ENCODE measurements at regions not wholly inside any gene's neighbourhood (a gene's known extent, or its start where the extent isn't known, plus 50 kb on each side); places are given as distances from the start of the nearest gene placed in this dataset.

- Histone ChIP-seq H3K27ac (replicated peaks) (no peak overlapping the region), H3K4me3 (no peak overlapping the region), H3K4me1 (no peaks in the 10 kb centered on the region), H3K9me3 (replicated peaks) (no peaks in the 10 kb centered on the region), H3K36me3 (no peaks in the 10 kb centered on the region), H3K27me3 (ENCODE audit: low read depth) (no peaks in the 10 kb centered on the region)
- no peak for TF ChIP-seq CTCF (IDR thresholded peaks at IDR 0.05; ENCODE audit: borderline replicate concordance)
- no peak for DNase-seq
- intact Hi-C loops (cut with micrococcal nuclease), result no loop called here
These were observed 344.8 kb upstream of the GRM7 start for GRCh38 chr3:6516143-6516542.

DNA sequence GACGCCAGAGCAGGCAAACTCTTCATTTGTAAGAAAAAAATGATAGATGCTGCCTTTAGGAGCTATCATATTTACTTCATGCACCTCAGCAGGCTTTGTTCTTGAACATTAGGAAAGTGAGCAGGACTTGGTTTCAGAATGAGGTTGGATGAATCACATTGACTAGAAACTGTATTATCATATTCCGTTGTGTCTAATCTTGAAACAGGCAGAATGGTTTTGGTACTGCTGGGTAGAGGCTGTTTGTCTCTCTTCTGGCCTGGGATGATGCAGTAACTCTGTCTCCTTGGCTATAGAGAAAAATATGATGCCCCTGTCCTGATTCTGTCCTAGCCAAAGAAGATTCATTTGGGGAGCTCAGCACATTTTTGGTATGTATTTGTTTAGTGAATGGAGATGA, 344.2 kb upstream of the GRM7 start:
- no peaks in the 10 kb centered on the region for H3K27me3 ChIP-seq (ENCODE audit: low read depth)
- DNase-seq, result no peak
- H3K36me3 ChIP-seq, result no peaks in the 10 kb centered on the region
- intact Hi-C loops (cut with micrococcal nuclease), result no loop called here
- H3K4me3 ChIP-seq, result no peak overlapping the region
- no peaks in the 10 kb centered on the region for H3K4me1 ChIP-seq
- H3K9me3 ChIP-seq (replicated peaks), result no peaks in the 10 kb centered on the region
- no peak overlapping the region for H3K27ac ChIP-seq (replicated peaks)
- no peak for TF ChIP-seq CTCF (IDR thresholded peaks at IDR 0.05; ENCODE audit: borderline replicate concordance)

GRCh38 chr3:6518709-6519345, 342.1 kb upstream of the GRM7 start:
- H3K27me3 ChIP-seq (ENCODE audit: low read depth), result no peaks in the 10 kb centered on the region
- H3K27ac ChIP-seq (replicated peaks), result no peak overlapping the region
- H3K4me3 ChIP-seq, result no peak overlapping the region
- H3K36me3 ChIP-seq, result no peaks in the 10 kb centered on the region
- H3K9me3 ChIP-seq (replicated peaks), result no peaks in the 10 kb centered on the region
- no peak for DNase-seq
- intact Hi-C loops (cut with micrococcal nuclease), result no loop called here
- H3K4me1 ChIP-seq, result peaks cover 3% of the 10 kb centered on the region
- no peak for TF ChIP-seq CTCF (IDR thresholded peaks at IDR 0.05; ENCODE audit: borderline replicate concordance)

- H3K36me3 ChIP-seq, result no peaks in the 10 kb centered on the region
- H3K4me1 ChIP-seq, result peaks cover 14% of the 10 kb centered on the region
- intact Hi-C loops (cut with micrococcal nuclease), result no loop called here
- TF ChIP-seq CTCF (IDR thresholded peaks at IDR 0.05; ENCODE audit: borderline replicate concordance), result no peak
- DNase-seq, result no peak
- H3K27me3 ChIP-seq (ENCODE audit: low read depth), result no peaks in the 10 kb centered on the region
- H3K9me3 ChIP-seq (replicated peaks), result no peaks in the 10 kb centered on the region
- no peak overlapping the region for H3K4me3 ChIP-seq
- H3K27ac ChIP-seq (replicated peaks), result no peak overlapping the region
These were observed 339.4 kb upstream of the GRM7 start for GRCh38 chr3:6521369-6522113.

DNA sequence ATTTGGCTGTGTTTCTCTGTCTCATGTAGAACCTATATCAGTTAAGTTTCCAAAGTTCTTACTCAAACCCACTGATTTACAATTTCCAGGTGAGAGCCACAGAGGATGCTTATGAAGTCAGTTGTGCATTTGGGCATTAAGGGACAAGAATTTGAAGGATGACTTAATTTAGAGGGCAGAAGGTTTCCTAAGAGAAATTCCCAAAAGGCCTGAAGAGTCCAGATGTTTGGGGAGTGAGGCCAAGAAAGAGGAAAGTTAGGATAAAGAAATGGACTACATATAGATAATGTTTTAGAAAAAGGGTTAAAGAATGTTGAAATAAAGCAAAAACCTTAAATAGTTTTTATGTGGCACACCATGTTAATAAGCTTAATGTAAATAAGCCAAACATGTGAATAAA, 338.7 kb upstream of the GRM7 start:
- no peak for DNase-seq
- Histone ChIP-seq H3K4me1 (peaks cover 14% of the 10 kb centered on the region), H3K36me3 (no peaks in the 10 kb centered on the region), H3K4me3 (no peak overlapping the region), H3K27me3 (ENCODE audit: low read depth) (no peaks in the 10 kb centered on the region), H3K27ac (replicated peaks) (no peak overlapping the region), H3K9me3 (replicated peaks) (no peaks in the 10 kb centered on the region)
- intact Hi-C loops (cut with micrococcal nuclease), result no loop called here
- no peak for TF ChIP-seq CTCF (IDR thresholded peaks at IDR 0.05; ENCODE audit: borderline replicate concordance)

All from left ventricle myocardium inferior (tissue), 1 donor.